ENCODE measurements at regions not wholly inside any gene's neighbourhood (a gene's known extent, or its start where the extent isn't known, plus 50 kb on each side); places are given as distances from the start of the nearest gene placed in this dataset.
"Not testable (repeated sequence)": the region's sequence is repeated elsewhere in the genome, so short reads cannot be mapped to it uniquely, and the experiment has no call there.

DNA sequence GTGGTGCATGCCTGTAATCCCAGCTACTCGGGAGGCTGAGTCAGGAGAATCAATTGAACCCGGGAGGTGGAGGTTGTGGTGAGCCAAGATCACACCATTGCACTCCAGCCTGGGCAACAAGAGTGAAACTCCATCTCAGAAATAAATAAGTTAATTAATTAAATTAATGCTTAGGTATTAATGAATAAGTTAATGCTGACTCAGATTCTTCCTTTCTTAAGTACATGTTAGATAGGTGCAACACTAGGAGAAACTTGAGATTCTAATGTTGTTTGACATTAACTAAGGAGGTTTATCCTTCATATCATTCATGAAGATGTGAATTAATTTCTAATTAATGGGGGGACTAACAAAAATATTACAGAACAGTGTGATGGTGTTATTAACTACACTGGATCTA is 812.6 kb upstream of the SPRY2 start:
- no peak for DNase-seq (ENCODE audit: low read depth)

DNA sequence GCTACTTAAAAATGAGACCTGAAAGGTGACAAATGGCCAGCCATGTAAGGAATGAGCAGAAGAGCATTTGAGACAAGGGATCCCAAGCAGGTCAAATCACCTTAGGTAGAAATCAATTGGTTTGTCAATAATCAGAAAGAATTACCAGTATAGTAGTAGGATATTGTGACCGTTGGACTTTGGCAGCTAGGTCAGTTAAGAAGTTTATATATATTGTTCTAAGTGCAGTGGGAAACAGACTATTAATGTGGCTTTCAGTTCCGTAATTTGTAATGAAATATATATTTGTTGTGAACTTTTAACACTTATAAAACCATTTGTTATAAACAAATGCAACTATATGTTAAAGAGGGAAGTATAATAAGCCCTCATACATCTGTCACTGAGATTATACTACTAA is 807.9 kb upstream of the SPRY2 start:
- no peak for DNase-seq (ENCODE audit: low read depth)

DNA sequence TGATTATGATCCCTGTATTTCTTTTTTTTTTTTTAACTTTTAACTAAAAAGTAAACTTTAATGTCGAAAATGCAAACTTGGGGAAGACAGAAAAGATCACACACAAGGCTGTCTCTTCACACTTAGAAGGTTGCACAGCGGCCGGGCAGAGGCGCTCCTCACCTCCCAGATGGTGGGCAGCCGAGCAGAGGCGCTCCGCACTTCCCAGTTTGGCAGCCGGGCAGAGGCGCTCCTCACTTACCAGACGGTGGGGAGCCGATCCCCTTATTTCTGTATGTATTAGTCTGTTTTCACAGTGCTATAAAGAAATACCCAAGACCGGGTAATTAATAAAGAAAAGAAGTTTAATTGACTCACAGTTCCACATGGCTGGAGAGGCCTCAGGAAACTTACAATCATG is 805.6 kb upstream of the SPRY2 start:
- DNase-seq (ENCODE audit: low read depth), result not testable (repeated sequence)

DNA sequence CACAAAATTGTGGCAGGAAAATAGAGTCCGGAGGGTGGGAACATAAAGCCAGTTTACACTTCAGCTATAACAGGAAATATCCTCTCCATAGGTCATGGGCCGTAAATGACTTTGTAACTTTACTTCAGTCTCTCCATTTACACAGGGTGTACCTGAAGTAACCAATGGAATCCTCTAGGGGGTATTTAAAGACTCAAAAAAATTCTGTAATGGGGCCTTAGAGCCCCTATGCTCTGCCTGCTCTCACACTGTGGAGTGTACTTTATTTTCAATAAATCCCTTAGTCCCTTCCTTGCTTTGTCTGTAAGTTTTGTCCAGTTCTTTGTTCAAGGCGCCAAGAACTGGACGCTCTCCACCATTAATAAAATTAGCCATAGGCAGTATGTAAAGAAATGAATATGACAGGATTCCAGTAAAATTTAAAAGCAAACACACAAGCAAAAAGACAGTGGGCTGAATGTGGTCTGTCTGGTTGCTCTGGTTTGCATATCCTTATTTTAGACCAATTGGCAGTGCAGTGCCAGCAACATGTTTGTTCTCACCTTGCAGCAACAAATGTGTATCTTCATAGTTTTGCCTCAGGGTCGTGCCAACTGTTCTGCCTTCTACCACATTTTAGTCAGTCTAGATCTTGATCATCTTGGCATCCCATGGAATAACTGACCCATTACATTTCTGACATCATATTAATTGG is 801.5 kb upstream of the SPRY2 start:
- no peak for DNase-seq (ENCODE audit: low read depth)

DNA sequence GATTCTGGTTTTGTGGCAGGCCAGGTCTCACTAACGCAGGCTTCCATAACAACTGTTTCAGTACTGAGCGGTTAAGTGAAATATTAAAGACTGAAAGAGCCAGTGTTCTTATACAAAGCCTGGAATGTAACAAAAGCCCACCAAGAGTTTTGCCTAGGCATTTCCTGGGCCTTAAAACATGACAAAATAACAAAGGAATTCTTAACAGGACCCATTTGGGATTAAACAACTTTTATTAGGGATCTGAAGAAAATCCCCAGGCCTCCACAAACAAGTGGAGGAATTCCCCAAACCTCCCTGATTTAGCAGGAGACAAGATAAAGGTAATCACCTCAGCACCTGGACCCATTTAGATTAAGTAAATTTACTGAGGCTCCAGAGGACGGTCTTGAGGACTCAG is 799.7 kb upstream of the SPRY2 start:
- DNase-seq (ENCODE audit: low read depth), result no peak

DNA sequence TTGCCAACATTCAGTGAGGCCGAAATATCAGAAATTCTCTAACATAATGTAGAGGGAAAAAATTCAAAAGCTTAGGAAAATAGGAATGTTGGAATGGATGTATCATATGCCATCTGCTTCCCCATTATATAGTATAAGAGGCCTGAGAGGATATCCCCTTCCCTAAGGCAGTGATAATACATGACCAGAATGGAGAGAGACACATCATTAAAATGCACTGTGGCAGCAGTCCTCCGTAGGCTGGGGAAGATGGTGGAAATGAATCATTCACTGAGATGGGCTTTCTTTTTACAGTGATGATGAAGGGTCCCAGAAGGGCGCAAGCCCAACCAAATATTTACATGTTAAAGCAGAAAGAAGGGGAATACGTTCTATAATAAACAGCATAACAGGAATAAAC is 799.1 kb upstream of the SPRY2 start:
- no peak for DNase-seq (ENCODE audit: low read depth)

DNA sequence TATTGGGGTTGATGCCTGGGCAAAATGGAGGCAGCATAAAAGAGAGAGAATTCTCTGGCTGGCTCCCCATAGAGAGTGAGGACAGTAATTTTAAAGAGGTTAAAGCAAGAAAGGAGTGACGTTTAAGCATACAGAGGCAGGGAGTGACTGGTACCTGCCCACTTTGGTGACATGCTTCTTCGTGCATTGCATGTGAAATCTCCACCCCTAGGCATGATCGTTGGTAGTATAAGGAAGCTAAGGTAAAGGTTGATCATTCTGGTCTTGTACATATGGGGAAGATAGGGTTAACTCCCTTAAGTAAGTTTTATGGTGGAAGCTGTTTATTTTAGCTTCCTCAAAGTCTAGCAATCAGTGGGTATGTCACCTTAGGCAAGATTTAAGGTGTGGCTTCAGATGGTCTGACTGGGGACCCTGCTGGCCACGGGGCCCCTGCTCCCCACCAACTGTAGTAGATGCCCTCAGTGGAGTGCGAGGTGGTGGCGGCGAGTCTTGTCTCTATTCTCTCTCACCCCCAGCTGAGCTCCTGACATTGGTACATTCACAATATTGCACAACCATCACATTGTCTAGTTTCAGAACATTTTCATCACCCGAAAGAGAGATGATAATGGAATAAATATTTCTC is 797.5 kb upstream of the SPRY2 start:
- DNase-seq (ENCODE audit: low read depth), result no peak

DNA sequence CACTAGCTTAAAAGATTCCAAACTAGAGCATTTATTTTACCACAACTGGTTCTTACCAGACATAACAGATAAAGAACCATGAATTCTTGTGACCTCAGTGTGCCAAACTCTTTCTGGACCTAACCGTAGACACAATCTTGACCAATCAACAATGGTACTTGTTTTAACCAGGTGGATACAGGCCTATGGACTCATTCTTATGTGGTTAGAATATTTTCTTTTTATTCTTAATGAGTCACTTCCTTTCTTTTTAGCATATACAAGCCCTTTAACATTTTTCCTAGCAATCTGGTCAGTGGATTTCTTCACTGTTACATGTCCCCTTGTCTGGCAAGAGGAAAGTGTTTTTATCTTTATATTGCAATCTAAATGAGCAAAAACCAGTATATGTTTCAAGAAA is 792.1 kb upstream of the SPRY2 start:
- DNase-seq (ENCODE audit: low read depth), result no peak

DNA sequence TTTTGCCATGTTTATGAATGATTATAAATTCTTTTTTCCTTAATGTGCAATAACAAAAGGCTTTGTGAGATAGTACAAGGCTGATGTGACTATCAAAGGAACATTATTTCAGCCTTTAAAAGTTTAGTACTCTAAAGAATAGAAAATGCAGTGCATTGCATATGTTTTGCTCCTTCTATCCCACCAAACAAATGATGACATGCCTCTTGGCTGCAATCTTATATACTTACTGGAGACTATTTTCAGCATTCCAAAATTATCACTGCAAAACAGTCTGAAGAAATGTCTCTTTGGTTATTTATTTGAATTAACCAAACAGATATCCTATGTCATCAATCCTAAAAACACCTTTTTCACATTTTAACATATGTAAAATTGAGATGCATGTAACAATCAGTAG is 776.5 kb upstream of the SPRY2 start:
- no peak for DNase-seq (ENCODE audit: low read depth)

DNA sequence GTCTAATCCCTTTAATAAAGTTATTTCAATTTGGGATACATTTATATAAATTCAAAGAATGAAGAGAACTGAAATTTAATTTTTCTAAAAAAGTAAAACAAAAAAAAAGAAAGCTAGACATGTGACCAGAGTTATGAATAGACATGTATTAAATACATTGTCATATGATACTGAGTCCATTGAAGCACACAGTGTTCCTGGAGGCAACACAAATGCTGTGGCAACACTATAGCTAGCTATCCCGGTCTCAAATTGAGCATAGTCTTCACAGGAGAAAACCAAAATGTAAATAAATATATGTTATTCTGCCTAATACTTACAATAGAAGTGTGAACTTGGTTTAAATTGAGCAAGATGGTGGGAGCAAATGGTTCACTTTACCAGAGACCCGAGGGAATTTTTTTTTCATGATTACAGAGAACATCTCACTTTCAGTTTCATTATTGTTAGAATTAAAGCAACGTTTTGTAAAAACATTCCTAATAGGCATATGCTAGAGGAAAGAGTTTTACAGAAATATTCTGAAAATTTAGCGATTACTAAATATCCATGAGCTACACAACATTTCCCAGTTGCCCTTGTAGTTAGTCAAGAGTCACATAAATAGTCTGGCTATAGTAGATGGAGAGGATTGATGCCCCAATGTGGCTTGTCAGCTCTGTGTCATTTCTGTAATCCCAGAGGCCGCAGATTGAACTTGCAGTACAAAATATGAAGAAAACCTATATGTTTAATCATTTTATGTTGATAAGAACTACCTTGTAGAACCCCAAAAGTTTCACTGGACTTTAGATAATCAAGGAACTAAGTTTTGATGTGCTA is 775.7 kb upstream of the SPRY2 start:
- no peak for DNase-seq (ENCODE audit: low read depth)

DNA sequence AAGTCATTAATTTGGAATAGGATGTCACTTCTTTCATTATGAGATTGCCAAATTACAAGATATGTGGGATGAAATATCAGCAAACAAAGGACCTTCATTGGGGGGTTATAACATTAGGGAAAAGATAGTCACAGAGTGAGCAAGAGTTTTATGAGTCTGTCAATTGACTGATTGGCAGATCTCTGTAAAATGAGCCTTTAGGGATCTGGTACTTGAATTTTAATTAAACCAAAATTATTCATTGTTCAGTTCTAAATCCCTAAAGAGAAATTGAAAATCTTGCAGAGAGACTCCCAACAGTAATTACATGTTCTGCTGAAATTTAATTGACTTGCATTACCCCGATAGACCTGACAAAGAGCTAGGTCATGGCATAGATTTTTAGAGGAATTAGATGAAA is 768.1 kb upstream of the SPRY2 start:
- DNase-seq (ENCODE audit: low read depth), result no peak

DNA sequence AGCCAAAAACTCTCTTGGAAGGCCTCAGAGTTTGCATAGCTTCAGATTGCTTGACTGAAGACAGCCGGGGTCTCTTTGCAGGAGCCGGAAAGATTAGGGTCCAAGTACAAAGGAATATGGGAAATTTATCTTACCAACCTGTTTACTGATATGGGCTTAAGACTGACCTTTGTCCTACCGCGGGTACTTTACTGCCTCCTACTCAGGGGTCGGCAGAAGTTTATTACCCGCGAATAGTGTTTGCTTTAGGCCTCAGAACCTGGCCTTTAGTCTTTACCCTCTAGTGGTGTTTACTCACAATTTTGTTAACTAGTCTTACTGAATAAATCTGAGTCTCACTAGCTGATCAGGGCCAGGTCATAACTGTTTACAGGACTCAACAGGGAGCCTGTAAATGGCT is 765.4 kb upstream of the SPRY2 start:
- DNase-seq (ENCODE audit: low read depth), result no peak

DNA sequence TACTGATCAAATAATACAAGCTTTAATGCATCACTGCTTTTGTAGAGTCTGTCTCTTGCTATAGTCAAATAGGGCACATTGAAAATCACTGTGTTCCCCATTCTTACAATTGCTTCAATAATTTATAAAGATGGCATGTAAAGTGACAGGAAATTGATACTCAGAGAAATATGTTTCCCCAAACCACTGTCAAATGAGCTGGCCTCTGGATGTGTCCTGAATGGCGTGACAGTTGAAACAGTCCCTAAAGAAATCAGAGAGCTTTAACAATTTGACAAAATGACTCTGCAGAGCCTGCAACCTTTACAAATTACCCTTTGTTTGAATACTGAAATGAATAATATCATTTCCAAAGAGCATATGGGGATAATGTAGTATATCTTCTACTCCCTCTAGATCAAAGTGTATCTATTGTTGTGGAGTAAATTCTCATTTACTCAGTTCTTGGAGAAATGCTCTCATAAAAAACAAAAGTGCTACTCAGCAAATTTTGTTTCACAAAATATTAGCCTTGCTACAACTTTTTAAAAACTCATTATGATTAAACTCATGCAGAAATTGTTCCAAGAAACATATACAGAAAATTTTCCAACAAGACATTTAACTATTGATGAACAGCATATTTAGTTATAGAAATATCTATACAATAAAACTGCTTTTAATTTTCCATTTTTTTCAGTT is 763.2 kb upstream of the SPRY2 start:
- no peak for DNase-seq (ENCODE audit: low read depth)

DNA sequence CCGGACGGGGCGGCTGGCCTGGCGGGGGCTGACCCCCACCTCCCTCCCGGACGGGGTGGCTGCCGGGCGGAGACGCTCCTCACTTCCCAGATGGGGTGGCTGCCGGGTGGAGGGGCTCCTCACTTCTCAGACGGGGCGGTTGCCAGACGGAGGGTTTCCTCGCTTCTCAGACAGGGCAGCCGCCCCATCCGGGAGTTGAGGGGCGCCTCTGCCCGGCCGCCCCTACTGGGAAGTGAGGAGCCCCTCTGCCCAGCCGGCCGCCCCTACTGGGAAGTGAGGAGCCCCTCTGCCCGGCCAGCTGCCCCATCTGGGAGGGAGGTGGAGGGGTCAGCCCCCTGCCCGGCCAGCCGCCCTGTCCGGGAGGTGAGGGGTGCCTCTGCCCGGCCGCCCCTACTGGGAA is 761.1 kb upstream of the SPRY2 start:
- DNase-seq (ENCODE audit: low read depth), result not testable (repeated sequence)

DNA sequence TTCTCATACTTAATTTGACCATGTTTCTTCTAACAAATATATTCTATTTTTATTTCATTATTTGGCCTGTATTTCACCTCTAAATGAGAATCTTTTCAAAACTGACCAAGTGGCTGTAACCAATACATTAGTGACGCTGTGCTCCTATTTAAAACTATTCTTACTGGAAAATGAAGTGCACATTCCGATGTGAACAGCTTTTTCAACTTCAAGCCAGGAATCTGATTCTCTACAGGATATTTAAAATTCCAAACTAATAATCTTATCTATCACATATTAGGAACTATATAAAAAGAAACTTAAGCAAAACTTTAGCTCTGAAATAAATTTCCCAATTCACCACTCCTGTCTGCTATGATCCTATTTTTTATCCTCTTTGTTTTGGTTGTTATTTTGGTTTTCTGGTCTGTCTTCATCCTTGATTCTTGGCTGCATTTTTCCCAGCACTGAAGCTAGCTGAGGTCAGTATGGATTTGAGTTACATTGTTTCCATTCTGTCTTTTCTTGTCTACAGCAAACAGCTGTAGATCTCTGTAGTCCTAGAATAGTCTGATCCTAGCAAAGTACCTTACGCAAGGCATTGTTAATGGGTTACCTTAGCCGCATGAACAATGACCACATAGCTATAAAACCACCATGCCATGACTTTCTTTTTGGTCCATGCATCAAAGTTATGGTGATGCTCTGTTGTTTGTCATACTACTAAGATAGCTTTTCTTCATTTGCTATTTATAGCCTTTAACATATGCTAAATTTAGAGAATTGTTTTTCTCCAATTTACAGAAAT is 748.6 kb upstream of the SPRY2 start:
- DNase-seq (ENCODE audit: low read depth), result no peak

DNA sequence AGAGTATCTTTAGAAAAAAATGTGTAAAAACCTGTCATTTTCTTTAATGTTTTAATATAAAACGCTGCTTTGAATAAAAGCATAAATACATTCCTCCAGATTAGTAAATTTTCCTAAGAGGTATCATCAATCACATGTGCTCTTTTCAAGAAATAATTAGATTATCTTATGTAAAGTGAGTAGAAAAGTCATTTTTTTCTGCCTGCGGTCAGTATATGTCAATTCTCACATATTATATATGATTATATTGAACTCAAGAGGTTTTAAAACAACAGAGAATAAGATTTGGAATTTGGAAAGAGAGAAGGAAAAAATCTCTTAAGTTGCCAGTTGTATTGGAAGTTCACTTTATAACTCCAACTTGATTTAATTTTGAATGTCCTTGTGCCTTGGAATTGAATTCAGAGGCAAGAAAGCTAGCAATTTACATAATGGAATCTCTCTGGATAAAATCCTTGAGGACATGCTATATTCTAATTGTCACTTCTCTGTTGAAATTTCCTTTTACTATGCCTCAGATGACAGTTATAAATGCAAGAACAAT is 740.1 kb upstream of the SPRY2 start:
- no peak for DNase-seq (ENCODE audit: low read depth)

DNA sequence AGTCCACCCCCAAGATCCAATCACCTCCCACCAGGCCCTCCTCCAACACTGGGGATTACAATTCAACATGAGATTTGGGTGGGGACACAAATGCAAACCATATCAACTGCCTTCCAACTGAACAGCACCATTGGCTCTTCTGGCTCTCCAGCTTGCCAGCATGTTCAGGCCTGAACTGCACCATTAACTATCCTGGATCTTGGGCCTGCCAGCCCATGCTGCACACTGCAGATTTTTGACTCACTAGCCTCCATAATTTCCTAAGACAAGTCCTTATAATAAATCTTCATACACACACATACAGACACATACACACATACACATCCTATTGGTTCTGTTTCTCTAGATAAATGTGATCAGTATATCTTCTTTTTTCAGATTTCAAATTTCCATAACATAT is 737.1 kb upstream of the SPRY2 start:
- DNase-seq (ENCODE audit: low read depth), result no peak

DNA sequence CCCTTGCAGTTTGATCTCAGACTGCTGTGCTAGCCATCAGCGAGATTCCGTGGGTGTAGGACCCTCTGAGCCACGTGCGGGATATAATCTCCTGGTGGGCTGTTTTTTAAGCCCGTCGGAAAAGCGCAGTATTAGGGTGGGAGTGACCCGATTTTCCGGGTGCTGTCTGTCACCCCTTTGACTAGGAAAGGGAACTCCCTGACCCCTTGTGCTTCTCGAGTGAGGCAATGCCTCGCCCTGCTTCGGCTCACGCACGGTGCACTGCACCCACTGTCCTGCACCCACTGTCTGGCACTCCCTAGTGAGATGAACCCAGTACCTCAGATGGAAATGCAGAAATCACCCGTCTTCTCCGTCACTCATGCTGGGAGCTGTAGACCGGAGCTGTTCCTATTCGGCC is 728.9 kb upstream of the SPRY2 start:
- not testable (repeated sequence) for DNase-seq (ENCODE audit: low read depth)

DNA sequence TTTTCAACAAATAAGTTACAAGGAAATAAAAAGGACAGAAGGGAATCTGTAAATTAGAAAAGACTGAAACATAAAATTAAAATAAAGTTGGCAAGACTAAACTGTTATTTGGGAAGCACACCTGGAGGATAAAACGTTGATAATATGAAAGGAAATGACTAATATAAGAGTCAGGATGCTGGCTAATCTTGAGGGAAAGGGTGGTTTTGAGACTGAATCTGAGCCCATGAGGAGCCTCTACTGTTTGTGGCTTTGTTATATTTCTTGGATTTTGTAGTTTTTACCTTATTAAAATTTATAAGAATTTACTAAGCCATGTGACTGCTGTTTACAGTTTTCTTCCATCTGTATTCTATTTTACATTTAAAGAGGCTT is 718.0 kb upstream of the SPRY2 start:
- no peak for DNase-seq (ENCODE audit: low read depth)

DNA sequence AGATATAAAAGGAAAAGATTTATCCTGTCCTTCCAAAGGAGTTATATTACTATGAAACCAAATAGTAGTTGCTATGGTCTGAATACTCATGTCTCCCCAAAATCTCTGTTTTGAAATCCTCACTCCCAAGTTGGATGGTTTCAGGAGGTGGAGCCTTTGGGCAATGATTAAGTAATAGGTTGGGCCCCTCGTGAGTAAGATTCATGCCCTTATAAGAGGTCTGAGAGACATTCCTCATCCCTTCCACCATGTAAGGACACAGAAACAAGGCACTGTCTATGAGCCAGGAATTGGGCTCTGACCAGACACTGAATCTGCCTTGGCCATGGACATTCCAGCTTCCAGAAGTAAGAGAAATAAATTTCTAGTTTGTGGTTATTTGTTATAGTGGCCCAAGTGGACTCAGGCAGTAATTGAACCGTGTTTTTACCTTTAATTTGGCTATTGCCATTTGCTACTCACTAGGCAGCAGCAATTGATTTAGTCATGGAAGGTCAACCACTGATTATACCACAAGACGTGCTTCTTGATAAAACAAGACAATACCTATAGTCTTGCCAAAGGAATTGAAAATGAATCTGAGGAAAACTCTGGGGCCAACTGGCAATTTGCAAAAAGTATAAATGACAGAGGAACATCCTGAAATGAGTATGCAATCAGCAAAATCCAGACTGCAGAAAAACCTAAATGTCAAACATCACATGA is 717.4 kb upstream of the SPRY2 start:
- no peak for DNase-seq (ENCODE audit: low read depth)

DNA sequence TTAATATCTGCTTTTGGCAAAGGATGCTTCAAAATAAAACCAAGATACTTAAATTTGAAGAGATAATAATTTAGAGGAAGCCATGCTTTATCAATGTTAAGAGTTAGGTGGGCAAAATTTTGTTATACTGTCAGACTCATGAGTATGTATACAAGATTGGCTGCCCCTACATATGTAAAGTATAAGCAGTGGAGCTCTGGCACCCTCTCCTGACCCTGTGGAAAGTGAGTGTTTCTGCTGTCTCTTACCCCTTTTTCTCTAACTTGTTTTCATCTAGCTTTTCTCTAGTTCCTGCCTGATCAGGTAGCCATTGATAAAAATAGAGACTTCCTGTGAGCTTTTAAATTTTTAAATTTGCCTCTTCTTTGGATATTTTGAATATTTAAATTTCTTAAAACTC is 710.9 kb upstream of the SPRY2 start:
- DNase-seq (ENCODE audit: low read depth), result no peak
